ENCODE measurements at regions not wholly inside any gene's neighbourhood (a gene's known extent, or its start where the extent isn't known, plus 50 kb on each side); places are given as distances from the start of the nearest gene placed in this dataset.

- intact Hi-C loops (cut with DNase I), result no loop called here
- TF ChIP-seq, protein P1, sequence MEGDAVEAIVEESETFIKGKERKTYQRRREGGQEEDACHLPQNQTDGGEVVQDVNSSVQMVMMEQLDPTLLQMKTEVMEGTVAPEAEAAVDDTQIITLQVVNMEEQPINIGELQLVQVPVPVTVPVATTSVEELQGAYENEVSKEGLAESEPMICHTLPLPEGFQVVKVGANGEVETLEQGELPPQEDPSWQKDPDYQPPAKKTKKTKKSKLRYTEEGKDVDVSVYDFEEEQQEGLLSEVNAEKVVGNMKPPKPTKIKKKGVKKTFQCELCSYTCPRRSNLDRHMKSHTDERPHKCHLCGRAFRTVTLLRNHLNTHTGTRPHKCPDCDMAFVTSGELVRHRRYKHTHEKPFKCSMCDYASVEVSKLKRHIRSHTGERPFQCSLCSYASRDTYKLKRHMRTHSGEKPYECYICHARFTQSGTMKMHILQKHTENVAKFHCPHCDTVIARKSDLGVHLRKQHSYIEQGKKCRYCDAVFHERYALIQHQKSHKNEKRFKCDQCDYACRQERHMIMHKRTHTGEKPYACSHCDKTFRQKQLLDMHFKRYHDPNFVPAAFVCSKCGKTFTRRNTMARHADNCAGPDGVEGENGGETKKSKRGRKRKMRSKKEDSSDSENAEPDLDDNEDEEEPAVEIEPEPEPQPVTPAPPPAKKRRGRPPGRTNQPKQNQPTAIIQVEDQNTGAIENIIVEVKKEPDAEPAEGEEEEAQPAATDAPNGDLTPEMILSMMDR (IDR thresholded peaks at IDR 0.05), result no peak
Measured at GRCh38 chr6:137316626-137317025, 97.4 kb upstream of the IFNGR1 start.

DNA sequence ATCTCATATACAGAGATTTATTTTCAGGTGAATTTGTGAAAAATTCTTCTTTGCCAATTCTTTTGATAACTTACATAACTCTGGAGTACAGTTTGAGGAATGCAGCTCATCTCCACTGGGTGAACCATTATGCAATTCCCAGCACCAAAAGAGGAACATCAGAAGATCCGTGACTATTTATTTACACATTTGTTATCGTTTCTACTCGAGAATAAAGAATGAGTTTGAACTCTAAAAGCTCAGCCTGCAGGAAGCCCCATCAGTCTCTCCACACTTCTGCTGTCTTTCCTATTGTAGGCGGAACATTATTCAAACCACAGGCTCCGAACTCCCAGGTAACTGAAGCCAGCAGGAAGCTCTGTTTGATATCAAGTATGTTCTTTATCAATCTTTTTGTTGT lies 95.9 kb upstream of the IFNGR1 start:
- TF ChIP-seq, protein P1 (IDR thresholded peaks at IDR 0.05), result no peak
- no peaks in the 10 kb centered on the region for H3K9me3 ChIP-seq
- no peak overlapping the region for H3K4me3 ChIP-seq
- intact Hi-C loops (cut with DNase I), result no loop called here
- peak in 1 of 2 donors; percentile 58 for ATAC-seq
- H3K36me3 ChIP-seq, result no peaks in the 10 kb centered on the region
- no peak overlapping the region for H3K27ac ChIP-seq
- no peaks in the 10 kb centered on the region for H3K27me3 ChIP-seq (ENCODE audit: low read depth)
- DNase-seq, result no peak
- peaks cover 17% of the 10 kb centered on the region for H3K4me1 ChIP-seq

More at GRCh38 chr6:137316626-137317025, 97.4 kb upstream of the IFNGR1 start:
- no peak overlapping the region for H3K27ac ChIP-seq
- DNase-seq (no peak), ATAC-seq (no peak)
- H3K4me3 ChIP-seq, result no peak overlapping the region
- H3K9me3 ChIP-seq, result no peaks in the 10 kb centered on the region
- peaks cover 17% of the 10 kb centered on the region for H3K4me1 ChIP-seq
- no peaks in the 10 kb centered on the region for H3K36me3 ChIP-seq
- H3K27me3 ChIP-seq (ENCODE audit: low read depth), result no peaks in the 10 kb centered on the region

- no peaks in the 10 kb centered on the region for H3K36me3 ChIP-seq
- intact Hi-C loops (cut with DNase I), result no loop called here
- TF ChIP-seq, protein P1 (IDR thresholded peaks at IDR 0.05), result peak; percentile 78
- peak; percentile 81 for DNase-seq
- H3K9me3 ChIP-seq, result no peaks in the 10 kb centered on the region
- H3K27me3 ChIP-seq (ENCODE audit: low read depth), result no peaks in the 10 kb centered on the region
- H3K4me1 ChIP-seq, result peaks cover 26% of the 10 kb centered on the region
- no peak overlapping the region for H3K27ac ChIP-seq
- ATAC-seq, result peak; percentile 89 to 93
- peak overlapping the region; percentile 25 for H3K4me3 ChIP-seq
Measured at GRCh38 chr6:137313928-137314855, 95.0 kb upstream of the IFNGR1 start.

GRCh38 chr6:137313211-137313610 lies 94.0 kb upstream of the IFNGR1 start:
- TF ChIP-seq, protein P1 (IDR thresholded peaks at IDR 0.05), result no peak
- Histone ChIP-seq H3K4me3 (no peak overlapping the region), H3K36me3 (no peaks in the 10 kb centered on the region), H3K27ac (no peak overlapping the region), H3K27me3 (ENCODE audit: low read depth) (no peaks in the 10 kb centered on the region), H3K9me3 (no peaks in the 10 kb centered on the region), H3K4me1 (peaks cover 36% of the 10 kb centered on the region)
- no peak for ATAC-seq
- intact Hi-C loops (cut with DNase I), result no loop called here
- no peak for DNase-seq

GRCh38 chr6:137311940-137312339 lies 92.8 kb upstream of the IFNGR1 start:
- Histone ChIP-seq H3K4me1 (peaks cover 41% of the 10 kb centered on the region), H3K36me3 (no peaks in the 10 kb centered on the region), H3K27ac (no peak overlapping the region), H3K9me3 (no peaks in the 10 kb centered on the region), H3K27me3 (ENCODE audit: low read depth) (no peaks in the 10 kb centered on the region), H3K4me3 (no peak overlapping the region)
- DNase-seq (no peak), ATAC-seq (no peak)
- TF ChIP-seq, protein P1 (IDR thresholded peaks at IDR 0.05), result no peak
- intact Hi-C loops (cut with DNase I), result no loop called here

Measured in lower lobe of right lung (tissue), 2 donors.